ENCODE measurements at regions not wholly inside any gene's neighbourhood (a gene's known extent, or its start where the extent isn't known, plus 50 kb on each side); places are given as distances from the start of the nearest gene placed in this dataset.

DNA sequence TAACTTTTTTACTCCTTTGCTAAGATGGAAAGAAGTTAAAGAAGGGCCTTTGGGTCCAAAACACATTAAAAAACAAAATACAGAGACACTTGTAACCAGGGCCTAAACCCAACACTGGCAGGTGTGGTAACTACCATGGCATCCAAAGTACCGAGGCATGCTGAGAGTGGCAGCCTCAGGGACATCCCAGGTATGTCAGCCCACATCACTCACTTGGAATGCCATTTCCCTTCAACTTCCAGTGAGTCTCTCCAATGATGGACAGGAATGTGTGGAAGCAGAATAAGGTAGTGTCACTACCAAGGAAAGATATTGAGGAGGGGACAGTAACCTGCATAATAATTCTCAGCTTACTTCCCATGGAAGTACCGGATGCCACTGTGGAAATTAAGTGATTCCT is 79.5 kb upstream of the SCOC start:
- no peaks in the 10 kb centered on the region for H3K27me3 Mint-ChIP-seq
- peaks cover 15% of the 10 kb centered on the region for H3K4me1 Mint-ChIP-seq (ENCODE audit: low read depth)
- DNase-seq (ENCODE audit: low spot score, unreplicated experiment), result no peak
- H3K9me3 Mint-ChIP-seq (ENCODE audit: low read depth), result no peaks in the 10 kb centered on the region
- no peak overlapping the region for H3K27ac Mint-ChIP-seq
- H3K4me3 Mint-ChIP-seq (ENCODE audit: low read depth), result no peak overlapping the region
- H3K36me3 Mint-ChIP-seq (ENCODE audit: insufficient read depth), result no peaks in the 10 kb centered on the region
- TF ChIP-seq, protein P1, sequence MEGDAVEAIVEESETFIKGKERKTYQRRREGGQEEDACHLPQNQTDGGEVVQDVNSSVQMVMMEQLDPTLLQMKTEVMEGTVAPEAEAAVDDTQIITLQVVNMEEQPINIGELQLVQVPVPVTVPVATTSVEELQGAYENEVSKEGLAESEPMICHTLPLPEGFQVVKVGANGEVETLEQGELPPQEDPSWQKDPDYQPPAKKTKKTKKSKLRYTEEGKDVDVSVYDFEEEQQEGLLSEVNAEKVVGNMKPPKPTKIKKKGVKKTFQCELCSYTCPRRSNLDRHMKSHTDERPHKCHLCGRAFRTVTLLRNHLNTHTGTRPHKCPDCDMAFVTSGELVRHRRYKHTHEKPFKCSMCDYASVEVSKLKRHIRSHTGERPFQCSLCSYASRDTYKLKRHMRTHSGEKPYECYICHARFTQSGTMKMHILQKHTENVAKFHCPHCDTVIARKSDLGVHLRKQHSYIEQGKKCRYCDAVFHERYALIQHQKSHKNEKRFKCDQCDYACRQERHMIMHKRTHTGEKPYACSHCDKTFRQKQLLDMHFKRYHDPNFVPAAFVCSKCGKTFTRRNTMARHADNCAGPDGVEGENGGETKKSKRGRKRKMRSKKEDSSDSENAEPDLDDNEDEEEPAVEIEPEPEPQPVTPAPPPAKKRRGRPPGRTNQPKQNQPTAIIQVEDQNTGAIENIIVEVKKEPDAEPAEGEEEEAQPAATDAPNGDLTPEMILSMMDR (IDR thresholded peaks at IDR 0.05; ENCODE audit: unreplicated experiment), result no peak

DNA sequence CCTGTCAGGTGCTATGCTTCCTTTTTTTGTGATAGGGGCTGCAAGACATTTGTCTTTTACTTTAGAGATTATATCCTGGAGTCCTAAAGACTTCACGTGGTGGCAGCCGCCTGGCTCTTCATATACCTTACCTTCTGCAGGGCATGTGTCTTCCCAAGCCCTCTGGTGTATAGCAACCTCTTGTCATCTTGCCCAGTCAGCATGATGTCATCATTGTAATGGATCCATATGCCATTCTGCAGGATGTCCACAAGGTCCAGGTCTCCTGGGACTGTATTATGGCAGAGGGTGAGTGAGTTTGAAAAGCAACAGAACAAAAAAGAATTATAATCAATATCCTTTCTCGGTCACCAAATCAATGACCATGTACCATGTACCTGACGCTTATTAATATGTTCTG is 82.2 kb upstream of the SCOC start:
- no peaks in the 10 kb centered on the region for H3K9me3 Mint-ChIP-seq (ENCODE audit: low read depth)
- no peak overlapping the region for H3K27ac Mint-ChIP-seq
- DNase-seq (ENCODE audit: low spot score, unreplicated experiment), result no peak
- no peak overlapping the region for H3K4me3 Mint-ChIP-seq (ENCODE audit: low read depth)
- no peaks in the 10 kb centered on the region for H3K36me3 Mint-ChIP-seq (ENCODE audit: insufficient read depth)
- peaks cover 5% of the 10 kb centered on the region for H3K4me1 Mint-ChIP-seq (ENCODE audit: low read depth)
- TF ChIP-seq, protein P1 (IDR thresholded peaks at IDR 0.05; ENCODE audit: unreplicated experiment), result no peak
- H3K27me3 Mint-ChIP-seq, result no peaks in the 10 kb centered on the region

DNA sequence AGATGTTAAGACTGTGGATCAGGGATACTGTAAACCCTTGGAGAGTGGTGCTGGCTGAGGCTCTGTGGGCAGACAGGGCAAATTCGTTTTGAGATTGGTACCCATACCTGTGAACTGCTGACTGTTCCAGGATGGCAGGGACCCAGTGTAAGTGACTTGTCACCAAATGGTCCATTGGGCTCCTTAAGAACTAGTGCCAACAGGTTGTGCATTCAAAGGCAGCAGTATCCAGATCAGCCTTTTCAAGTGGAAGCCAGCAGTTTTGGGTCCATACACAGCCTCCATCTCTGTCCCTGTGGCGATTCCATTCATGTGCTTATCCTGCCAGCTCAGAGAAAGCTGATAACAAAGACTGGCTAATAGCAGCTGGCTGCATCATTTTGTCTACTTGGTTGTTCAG is 84.0 kb upstream of the SCOC start:
- Mint-ChIP-seq H3K4me3 (ENCODE audit: low read depth) (no peak overlapping the region), H3K27ac (no peak overlapping the region), H3K4me1 (ENCODE audit: low read depth) (no peaks in the 10 kb centered on the region), H3K36me3 (ENCODE audit: insufficient read depth) (no peaks in the 10 kb centered on the region), H3K9me3 (ENCODE audit: low read depth) (no peaks in the 10 kb centered on the region), H3K27me3 (peaks cover 3% of the 10 kb centered on the region)
- TF ChIP-seq, protein P1 (IDR thresholded peaks at IDR 0.05; ENCODE audit: unreplicated experiment), result no peak
- no peak for DNase-seq (ENCODE audit: low spot score, unreplicated experiment)

DNA sequence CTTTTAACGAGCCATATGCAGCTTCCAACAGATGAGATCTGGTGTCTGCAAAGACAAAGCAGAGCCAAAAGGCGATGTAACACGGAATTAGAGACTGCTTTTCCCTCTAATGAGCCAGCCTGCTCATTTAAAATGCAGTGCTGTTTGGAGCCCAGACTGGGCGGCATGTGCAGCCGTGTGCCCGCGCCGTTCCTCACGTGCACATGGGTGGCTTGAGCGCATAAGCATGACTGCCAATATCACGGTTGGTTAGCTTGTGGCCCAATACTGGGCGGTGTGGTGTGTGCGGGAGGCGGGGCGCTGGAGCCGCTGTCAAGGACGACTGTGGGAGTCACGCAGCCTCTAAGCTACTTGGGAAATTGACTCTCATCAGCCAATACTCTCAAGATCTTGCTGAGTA is 87.0 kb upstream of the SCOC start:
- Mint-ChIP-seq H3K36me3 (ENCODE audit: insufficient read depth) (no peaks in the 10 kb centered on the region), H3K27ac (no peak overlapping the region), H3K9me3 (ENCODE audit: low read depth) (no peaks in the 10 kb centered on the region), H3K27me3 (peaks cover 13% of the 10 kb centered on the region), H3K4me1 (ENCODE audit: low read depth) (no peaks in the 10 kb centered on the region), H3K4me3 (ENCODE audit: low read depth) (no peak overlapping the region)
- TF ChIP-seq, protein P1 (IDR thresholded peaks at IDR 0.05; ENCODE audit: unreplicated experiment), result no peak
- no peak for DNase-seq (ENCODE audit: low spot score, unreplicated experiment)

DNA sequence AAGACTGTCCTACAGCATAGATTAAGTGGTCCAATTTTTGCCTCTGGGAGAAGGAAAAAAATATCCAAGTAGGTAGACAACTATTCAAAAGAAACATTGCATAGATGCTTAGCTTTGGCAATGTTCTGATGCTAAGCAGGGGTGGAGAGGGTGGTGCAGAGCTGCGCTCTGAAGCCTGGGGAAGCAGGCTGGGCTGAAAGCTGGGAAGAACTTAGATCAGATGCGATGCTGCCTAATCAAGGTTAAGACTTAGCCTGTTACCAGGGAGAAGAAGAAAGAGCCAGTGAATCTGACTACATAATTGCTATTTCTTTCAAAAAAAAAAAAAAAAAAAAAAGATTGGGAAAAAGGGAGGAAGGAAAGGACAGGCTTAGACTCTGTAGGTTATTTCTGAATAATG is 89.0 kb upstream of the SCOC start:
- Mint-ChIP-seq H3K4me1 (ENCODE audit: low read depth) (no peaks in the 10 kb centered on the region), H3K9me3 (ENCODE audit: low read depth) (no peaks in the 10 kb centered on the region), H3K36me3 (ENCODE audit: insufficient read depth) (no peaks in the 10 kb centered on the region), H3K27me3 (peaks cover 16% of the 10 kb centered on the region), H3K4me3 (ENCODE audit: low read depth) (no peak overlapping the region), H3K27ac (no peak overlapping the region)
- TF ChIP-seq, protein P1 (IDR thresholded peaks at IDR 0.05; ENCODE audit: unreplicated experiment), result no peak
- DNase-seq (ENCODE audit: low spot score, unreplicated experiment), result no peak

All from progenitor cell of endocrine pancreas (in vitro differentiated cells).